GM23338 (cell line): ENCODE measurements at regions not wholly inside any gene's neighbourhood (a gene's known extent, or its start where the extent isn't known, plus 50 kb on each side); places are given as distances from the start of the nearest gene placed in this dataset.

ENCODE experiments used
- ATAC-seq: fragments of 200-7000 bp; cut with Tn5 transposase; 3 replicates; pipeline ENCODE4 v1.9.1; 2020
- DNase-seq: peaks from one replicate; pipeline ENCODE4 v3.0.0-alpha.2; 2015; ENCODE audit warnings: low spot score
- H2AFZ ChIP-seq: fragments of 200-600 bp; sonication (generic); 2 replicates; pipeline ENCODE4 v1.8.0; 2016; ENCODE audit warnings: antibody characterized with exemption, mild to moderate bottlenecking, moderate library complexity
- H3F3A ChIP-seq: fragments of 200-600 bp; sonication (generic); replicated peaks from 2 replicates; pipeline ENCODE4 v1.8.0; 2017; ENCODE audit warnings: antibody characterized with exemption, mixed run types, low read depth
- H3K27ac ChIP-seq: fragments of 200-600 bp; sonication (generic); 2 replicates; pipeline ENCODE4 v1.6.1; 2016; ENCODE audit warnings: low read depth
- H3K27me3 ChIP-seq: fragments of 200-600 bp; sonication (generic); 2 replicates; pipeline ENCODE4 v1.8.0; 2016; ENCODE audit warnings: mild to moderate bottlenecking, mixed run types, moderate library complexity; ENCODE audit not compliant: insufficient read depth
- H3K36me3 ChIP-seq: fragments of 200-600 bp; sonication (generic); 2 replicates; pipeline ENCODE4 v1.8.0; 2016; ENCODE audit warnings: mild to moderate bottlenecking; ENCODE audit not compliant: insufficient read depth
- H3K4me1 ChIP-seq: fragments of 200-600 bp; sonication (generic); 2 replicates; pipeline ENCODE4 v1.8.0; 2016; ENCODE audit warnings: mild to moderate bottlenecking, moderate library complexity; ENCODE audit not compliant: insufficient read depth
- H3K4me2 ChIP-seq: fragments of 200-600 bp; sonication (generic); 2 replicates; pipeline ENCODE4 v1.7.1; 2017; ENCODE audit warnings: mixed run types
- H3K4me3 ChIP-seq: fragments of 200-600 bp; sonication (generic); 2 replicates; pipeline ENCODE4 v1.6.1; 2016; ENCODE audit warnings: mixed run types
- H3K79me2 ChIP-seq: fragments of 200-600 bp; sonication (generic); replicated peaks from 2 replicates; pipeline ENCODE4 v1.8.0; 2017; ENCODE audit warnings: mild to moderate bottlenecking; ENCODE audit not compliant: insufficient read depth
- H3K9me2 ChIP-seq: fragments of 200-600 bp; sonication (generic); 2 replicates; pipeline ENCODE4 v1.8.0; 2017; ENCODE audit not compliant: insufficient read depth
- H4K20me1 ChIP-seq: fragments of 200-600 bp; sonication (generic); replicated peaks from 2 replicates; pipeline ENCODE4 v1.8.0; 2017; ENCODE audit warnings: mild to moderate bottlenecking; ENCODE audit not compliant: insufficient read depth
- H3K27ac Mint-ChIP-seq: 2 replicates; pipeline ENCODE4 v1.8.0; 2020; ENCODE audit warnings: inconsistent platforms, mild to moderate bottlenecking, moderate library complexity, mixed read lengths
- H3K27me3 Mint-ChIP-seq: 3 replicates; pipeline ENCODE4 v1.8.0; 2022; ENCODE audit warnings: low read depth, mild to moderate bottlenecking, moderate library complexity, mixed read lengths, inconsistent platforms; ENCODE audit not compliant: insufficient read depth, poor library complexity
- H3K36me3 Mint-ChIP-seq: 3 replicates; pipeline ENCODE4 v1.8.0; 2021; ENCODE audit warnings: low read depth, mild to moderate bottlenecking, inconsistent platforms, moderate library complexity, mixed read lengths
- H3K4me1 Mint-ChIP-seq: 3 replicates; pipeline ENCODE4 v1.8.0; 2020; ENCODE audit warnings: mild to moderate bottlenecking, inconsistent platforms, mixed read lengths
- H3K4me3 Mint-ChIP-seq: 3 replicates; pipeline ENCODE4 v1.8.0; 2021; ENCODE audit warnings: moderate library complexity, mild to moderate bottlenecking, inconsistent platforms, mixed read lengths
- H3K9me3 Mint-ChIP-seq: 3 replicates; pipeline ENCODE4 v1.8.0; 2020; ENCODE audit warnings: moderate library complexity, mild to moderate bottlenecking, inconsistent platforms, mixed read lengths
- CREB1 ChIP-seq: fragments of 250-450 bp; sonication (Bioruptor Pico); IDR thresholded peaks from 2 replicates; pipeline ENCODE4 v1.5.0; 2020; ENCODE audit warnings: low read depth, mild to moderate bottlenecking, moderate library complexity
- EZH2phosphoT487 ChIP-seq: fragments of 200-600 bp; sonication (generic); IDR thresholded peaks from one replicate; pipeline ENCODE4 v1.8.1; 2018; ENCODE audit warnings: antibody characterized with exemption; ENCODE audit not compliant: unreplicated experiment
- JUNB ChIP-seq: IDR thresholded peaks from one replicate; pipeline ENCODE4 v1.6.1; 2016; ENCODE audit warnings: antibody characterized with exemption; ENCODE audit not compliant: unreplicated experiment
- NANOG ChIP-seq: IDR thresholded peaks from 2 replicates; pipeline ENCODE4 v1.6.1; 2016; ENCODE audit warnings: antibody characterized with exemption, borderline replicate concordance
- POLR2AphosphoS5 ChIP-seq: IDR thresholded peaks from 2 replicates; pipeline ENCODE4 v1.6.1; 2016; ENCODE audit warnings: antibody characterized with exemption, low read depth
- ZNF114 ChIP-seq: fragments of 250-450 bp; sonication (Bioruptor Pico); IDR thresholded peaks from 2 replicates; pipeline ENCODE4 v1.5.0; 2020; ENCODE audit warnings: mild to moderate bottlenecking, moderate library complexity
- ZNF331 ChIP-seq: fragments of 250-450 bp; sonication (Bioruptor Pico); IDR thresholded peaks from 2 replicates; pipeline ENCODE4 v1.5.0; 2020; ENCODE audit warnings: low read depth, mild to moderate bottlenecking, moderate library complexity
- TF ChIP-seq, protein P1 (sequence below): IDR thresholded peaks from one replicate; pipeline ENCODE4 v1.6.1; 2018; ENCODE audit warnings: antibody characterized with exemption; ENCODE audit not compliant: unreplicated experiment
- TF ChIP-seq, protein P2 (sequence below): IDR thresholded peaks from 2 replicates; pipeline ENCODE4 v1.6.1; 2016; ENCODE audit warnings: antibody characterized with exemption
- TF ChIP-seq, protein P3 (sequence below), 2 experiments: fragments of 200-600 bp in 1 of 2; sonication (generic) in 1 of 2; conservative IDR thresholded peaks; 2 replicates each; pipeline versions ENCODE4 v1.5.1 to v1.6.1; 2016 to 2017; ENCODE audit warnings: antibody characterized with exemption in 2 of 2, low read depth in 2 of 2, mild to moderate bottlenecking in 2 of 2, moderate library complexity in 1 of 2

DNA sequence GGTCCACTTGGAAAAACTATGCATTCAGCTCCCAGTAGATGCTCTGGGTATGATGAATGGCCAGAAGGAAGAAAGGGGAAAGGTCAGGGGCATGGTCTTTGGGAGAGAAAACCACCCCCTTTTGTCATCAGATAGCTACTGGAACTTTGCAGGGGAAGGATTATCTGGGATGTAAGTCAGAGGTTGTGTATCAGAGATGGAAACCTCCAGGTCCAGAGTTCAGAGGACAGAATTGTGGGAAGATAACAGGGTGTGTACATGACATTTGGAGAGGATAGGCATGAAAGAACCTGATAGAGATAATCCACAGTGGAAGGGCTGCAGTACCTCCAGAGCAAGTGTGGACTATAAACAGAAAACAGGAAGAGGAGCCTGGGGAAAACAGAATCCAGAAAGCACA, 262.7 kb downstream of the SPRY1 start:
- H3K27me3 Mint-ChIP-seq, result peaks cover 2% of the 10 kb centered on the region
- H2AFZ ChIP-seq, result 0 out of 2 replicates have a peak overlapping the region, but pooled peaks have one; percentile 49
- no peaks in the 10 kb centered on the region for H3K79me2 ChIP-seq
- H3K36me3 Mint-ChIP-seq, result peaks cover 27% of the 10 kb centered on the region
- H3K9me2 ChIP-seq, result no peaks in the 10 kb centered on the region; the same call in 1 of the 2 replicates
- H3K4me3 Mint-ChIP-seq, result no peak overlapping the region
- no peaks in the 10 kb centered on the region for H3K27me3 ChIP-seq
- ATAC-seq, result no peak
- no peaks in the 10 kb centered on the region for H3F3A ChIP-seq
- DNase-seq, result no peak
- no peak overlapping the region for H3K27ac Mint-ChIP-seq
- no peak overlapping the region for H3K27ac ChIP-seq
- no peaks in the 10 kb centered on the region for H3K4me1 ChIP-seq
- TF ChIP-seq ZNF331 (CRISPR knock-in tag) (no peak), JUNB (no peak), POLR2AphosphoS5 (no peak), EZH2phosphoT487 (no peak), CREB1 (CRISPR knock-in tag) (no peak)
- TF ChIP-seq, protein P1, sequence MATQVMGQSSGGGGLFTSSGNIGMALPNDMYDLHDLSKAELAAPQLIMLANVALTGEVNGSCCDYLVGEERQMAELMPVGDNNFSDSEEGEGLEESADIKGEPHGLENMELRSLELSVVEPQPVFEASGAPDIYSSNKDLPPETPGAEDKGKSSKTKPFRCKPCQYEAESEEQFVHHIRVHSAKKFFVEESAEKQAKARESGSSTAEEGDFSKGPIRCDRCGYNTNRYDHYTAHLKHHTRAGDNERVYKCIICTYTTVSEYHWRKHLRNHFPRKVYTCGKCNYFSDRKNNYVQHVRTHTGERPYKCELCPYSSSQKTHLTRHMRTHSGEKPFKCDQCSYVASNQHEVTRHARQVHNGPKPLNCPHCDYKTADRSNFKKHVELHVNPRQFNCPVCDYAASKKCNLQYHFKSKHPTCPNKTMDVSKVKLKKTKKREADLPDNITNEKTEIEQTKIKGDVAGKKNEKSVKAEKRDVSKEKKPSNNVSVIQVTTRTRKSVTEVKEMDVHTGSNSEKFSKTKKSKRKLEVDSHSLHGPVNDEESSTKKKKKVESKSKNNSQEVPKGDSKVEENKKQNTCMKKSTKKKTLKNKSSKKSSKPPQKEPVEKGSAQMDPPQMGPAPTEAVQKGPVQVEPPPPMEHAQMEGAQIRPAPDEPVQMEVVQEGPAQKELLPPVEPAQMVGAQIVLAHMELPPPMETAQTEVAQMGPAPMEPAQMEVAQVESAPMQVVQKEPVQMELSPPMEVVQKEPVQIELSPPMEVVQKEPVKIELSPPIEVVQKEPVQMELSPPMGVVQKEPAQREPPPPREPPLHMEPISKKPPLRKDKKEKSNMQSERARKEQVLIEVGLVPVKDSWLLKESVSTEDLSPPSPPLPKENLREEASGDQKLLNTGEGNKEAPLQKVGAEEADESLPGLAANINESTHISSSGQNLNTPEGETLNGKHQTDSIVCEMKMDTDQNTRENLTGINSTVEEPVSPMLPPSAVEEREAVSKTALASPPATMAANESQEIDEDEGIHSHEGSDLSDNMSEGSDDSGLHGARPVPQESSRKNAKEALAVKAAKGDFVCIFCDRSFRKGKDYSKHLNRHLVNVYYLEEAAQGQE, result no peak
- H3K4me2 ChIP-seq, result no peak overlapping the region
- peaks cover 33% of the 10 kb centered on the region for H3K9me3 Mint-ChIP-seq
- no peak overlapping the region for H3K4me3 ChIP-seq
- H4K20me1 ChIP-seq, result no peaks in the 10 kb centered on the region
- H3K36me3 ChIP-seq, result no peaks in the 10 kb centered on the region
- no peaks in the 10 kb centered on the region for H3K4me1 Mint-ChIP-seq

DNA sequence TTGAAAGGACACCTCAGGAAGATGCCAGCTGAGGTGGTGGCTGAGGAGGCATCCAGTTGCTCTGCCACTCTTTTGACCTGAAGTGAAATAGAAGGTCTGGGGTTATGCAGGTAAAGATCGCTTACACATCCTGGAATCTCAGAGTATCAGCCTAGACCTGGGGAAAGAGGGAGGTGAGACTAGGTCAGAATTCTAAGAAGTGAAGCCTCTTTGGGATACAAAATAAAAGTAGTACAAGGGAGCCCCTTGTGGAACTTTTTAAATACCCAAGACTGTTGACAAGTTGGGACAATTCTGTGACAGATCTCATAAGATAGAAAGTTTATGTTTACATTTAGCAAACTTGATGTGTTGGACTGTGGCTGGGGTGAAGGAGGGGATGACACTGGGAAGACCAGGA, 263.1 kb downstream of the SPRY1 start:
- no peaks in the 10 kb centered on the region for H4K20me1 ChIP-seq
- H3K4me1 Mint-ChIP-seq, result no peaks in the 10 kb centered on the region
- H3K4me3 ChIP-seq, result no peak overlapping the region
- no peaks in the 10 kb centered on the region; the same call in 1 of the 2 replicates for H3K9me2 ChIP-seq
- no peaks in the 10 kb centered on the region for H3K36me3 ChIP-seq
- H3K4me3 Mint-ChIP-seq, result no peak overlapping the region
- H3K36me3 Mint-ChIP-seq, result peaks cover 22% of the 10 kb centered on the region
- no peak overlapping the region for H3K27ac Mint-ChIP-seq
- peaks cover 2% of the 10 kb centered on the region for H3K27me3 Mint-ChIP-seq
- H3K27ac ChIP-seq, result no peak overlapping the region
- no peak overlapping the region for H3K4me2 ChIP-seq
- H3K79me2 ChIP-seq, result no peaks in the 10 kb centered on the region
- TF ChIP-seq EZH2phosphoT487 (no peak), ZNF114 (no peak), POLR2AphosphoS5 (no peak), ZNF331 (CRISPR knock-in tag) (no peak), NANOG (no peak)
- TF ChIP-seq, protein P2, sequence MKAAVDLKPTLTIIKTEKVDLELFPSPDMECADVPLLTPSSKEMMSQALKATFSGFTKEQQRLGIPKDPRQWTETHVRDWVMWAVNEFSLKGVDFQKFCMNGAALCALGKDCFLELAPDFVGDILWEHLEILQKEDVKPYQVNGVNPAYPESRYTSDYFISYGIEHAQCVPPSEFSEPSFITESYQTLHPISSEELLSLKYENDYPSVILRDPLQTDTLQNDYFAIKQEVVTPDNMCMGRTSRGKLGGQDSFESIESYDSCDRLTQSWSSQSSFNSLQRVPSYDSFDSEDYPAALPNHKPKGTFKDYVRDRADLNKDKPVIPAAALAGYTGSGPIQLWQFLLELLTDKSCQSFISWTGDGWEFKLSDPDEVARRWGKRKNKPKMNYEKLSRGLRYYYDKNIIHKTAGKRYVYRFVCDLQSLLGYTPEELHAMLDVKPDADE, result no peak
- TF ChIP-seq, protein P1, result no peak
- TF ChIP-seq, protein P3, sequence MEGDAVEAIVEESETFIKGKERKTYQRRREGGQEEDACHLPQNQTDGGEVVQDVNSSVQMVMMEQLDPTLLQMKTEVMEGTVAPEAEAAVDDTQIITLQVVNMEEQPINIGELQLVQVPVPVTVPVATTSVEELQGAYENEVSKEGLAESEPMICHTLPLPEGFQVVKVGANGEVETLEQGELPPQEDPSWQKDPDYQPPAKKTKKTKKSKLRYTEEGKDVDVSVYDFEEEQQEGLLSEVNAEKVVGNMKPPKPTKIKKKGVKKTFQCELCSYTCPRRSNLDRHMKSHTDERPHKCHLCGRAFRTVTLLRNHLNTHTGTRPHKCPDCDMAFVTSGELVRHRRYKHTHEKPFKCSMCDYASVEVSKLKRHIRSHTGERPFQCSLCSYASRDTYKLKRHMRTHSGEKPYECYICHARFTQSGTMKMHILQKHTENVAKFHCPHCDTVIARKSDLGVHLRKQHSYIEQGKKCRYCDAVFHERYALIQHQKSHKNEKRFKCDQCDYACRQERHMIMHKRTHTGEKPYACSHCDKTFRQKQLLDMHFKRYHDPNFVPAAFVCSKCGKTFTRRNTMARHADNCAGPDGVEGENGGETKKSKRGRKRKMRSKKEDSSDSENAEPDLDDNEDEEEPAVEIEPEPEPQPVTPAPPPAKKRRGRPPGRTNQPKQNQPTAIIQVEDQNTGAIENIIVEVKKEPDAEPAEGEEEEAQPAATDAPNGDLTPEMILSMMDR (conservative IDR thresholded peaks at IDR 0.05; ENCODE audit: low read depth in 2 of 2), result peak; percentile 50 to 62
- peak; percentile 78 for ATAC-seq
- H3K4me1 ChIP-seq, result no peaks in the 10 kb centered on the region
- H2AFZ ChIP-seq, result 0 out of 2 replicates have a peak overlapping the region, but pooled peaks have one; percentile 49
- peak; percentile 68 for DNase-seq
- peaks cover 28% of the 10 kb centered on the region for H3K9me3 Mint-ChIP-seq
- H3F3A ChIP-seq, result no peaks in the 10 kb centered on the region
- no peaks in the 10 kb centered on the region for H3K27me3 ChIP-seq
